GM12878 (cell line): ENCODE measurements at regions not wholly inside any gene's neighbourhood (a gene's known extent, or its start where the extent isn't known, plus 50 kb on each side); places are given as distances from the start of the nearest gene placed in this dataset.

Experiments
- ATAC-seq: fragments of 200-7000 bp; cut with Tn5 transposase; 3 replicates; pipeline ENCODE4 v1.9.1; 2020; ENCODE audit warnings: mild to moderate bottlenecking, moderate library complexity
- BruUV-seq: library from RNA; stranded (reverse); fragments of 400-500 nt; replicated peaks from 2 replicates; lab custom pipeline; 2021; lab: Mats Ljungman, UMichigan
- CTCF ChIA-PET: fragments of 300-600 bp; sonication (Branson Sonifier 250); formaldehyde crosslinking; extraction: SDS; loops from one replicate; lab custom pipeline; 2021; ENCODE audit warnings: inconsistent platforms; lab: Yijun Ruan, JAX
- POLR2A ChIA-PET: fragments of 350-600 bp; formaldehyde crosslinking; extraction: SDS; loops from one replicate; lab custom pipeline; 2021; ENCODE audit warnings: inconsistent platforms; lab: Charles Lee
- RAD21 ChIA-PET: fragments of 300-600 bp; sonication (Branson Sonifier 250); formaldehyde crosslinking; loops from one replicate; lab custom pipeline; 2023; ENCODE audit warnings: antibody characterized with exemption; ENCODE audit not compliant: unreplicated experiment; lab: Charles Lee
- SMC1A ChIA-PET: fragments of 300-600 bp; sonication (Branson Sonifier 250); formaldehyde crosslinking; loops from one replicate; lab custom pipeline; 2023; ENCODE audit not compliant: unreplicated experiment, uncharacterized antibody; lab: Charles Lee
- DNase-seq: peaks from one replicate; pipeline ENCODE4 v3.0.0-alpha.2; 2011; ENCODE audit warnings: low read depth, low spot score
- FAIRE-seq: peaks from 3 replicates; lab custom pipeline; 2011; peaks lifted over from hg19 to GRCh38; lab: Jason Lieb, UNC
- H2AFZ ChIP-seq: 2 replicates; pipeline ENCODE4 v1.6.0; 2011; ENCODE audit warnings: low read depth, low read length, control low read depth; ENCODE audit not compliant: control insufficient read depth
- H3K27ac ChIP-seq: 2 replicates; pipeline ENCODE4 v1.5.1; 2011; ENCODE audit warnings: control low read depth; ENCODE audit not compliant: control insufficient read depth, insufficient read depth
- H3K27me3 ChIP-seq, 2 experiments: replicated peaks in 1 of 2; 2 replicates each; pipeline versions ENCODE4 v1.6.0 to v1.6.1; 2011; ENCODE audit warnings: low read length in 1 of 2; ENCODE audit not compliant: control insufficient read depth in 2 of 2, insufficient read depth in 2 of 2
- H3K36me3 ChIP-seq, 2 experiments: 2 replicates each; pipeline ENCODE4 v1.5.1; 2011; ENCODE audit warnings: low read length in 1 of 2; ENCODE audit not compliant: control insufficient read depth in 2 of 2, insufficient read depth in 2 of 2
- H3K4me1 ChIP-seq: 2 replicates; pipeline ENCODE4 v1.6.1; 2011; ENCODE audit warnings: mild to moderate bottlenecking, low read length, moderate library complexity, mixed read lengths; ENCODE audit not compliant: control insufficient read depth, insufficient read depth
- H3K4me2 ChIP-seq: 2 replicates; pipeline ENCODE4 v1.6.0; 2011; ENCODE audit warnings: control low read depth; ENCODE audit not compliant: control insufficient read depth, insufficient read depth
- H3K4me3 ChIP-seq: fragments of 200-600 bp; sonication (generic); 2 replicates; pipeline ENCODE4 v1.5.1; 2016
- H3K79me2 ChIP-seq: 2 replicates; pipeline ENCODE4 v1.6.0; 2011; ENCODE audit warnings: low read length; ENCODE audit not compliant: control insufficient read depth, insufficient read depth
- H3K9ac ChIP-seq: 2 replicates; pipeline ENCODE4 v1.8.0; 2011; ENCODE audit warnings: low read length, control low read depth, mixed read lengths; ENCODE audit not compliant: control insufficient read depth, insufficient read depth
- H3K9me3 ChIP-seq: replicated peaks from 3 replicates; pipeline ENCODE4 v1.5.1; 2011; ENCODE audit warnings: mild to moderate bottlenecking, low read length; ENCODE audit not compliant: control insufficient read depth, insufficient read depth
- H4K20me1 ChIP-seq: 2 replicates; pipeline ENCODE4 v1.6.0; 2011; ENCODE audit not compliant: control insufficient read depth, insufficient read depth
- BACH1 ChIP-seq: fragments of 450-650 bp; IDR thresholded peaks from 2 replicates; pipeline ENCODE4 v1.6.1; 2017; ENCODE audit warnings: mild to moderate bottlenecking, borderline replicate concordance
- BHLHE40 ChIP-seq, 2 experiments: fragments of 450-650 bp in 1 of 2; IDR thresholded peaks; 2 replicates each; pipeline ENCODE4 v1.6.1; 2011 to 2017; ENCODE audit warnings: low read depth in 2 of 2, borderline replicate concordance in 1 of 2, improper control_type of control experiment in 1 of 2, low read length in 1 of 2, mild to moderate bottlenecking in 1 of 2
- CBX5 ChIP-seq: sonication (generic); IDR thresholded peaks from 2 replicates; pipeline ENCODE4 v1.6.1; 2016; ENCODE audit warnings: low read depth, moderate library complexity, mild to moderate bottlenecking, inconsistent platforms
- EP300 ChIP-seq, 2 experiments: fragments of 150-350 bp in 1 of 2; IDR thresholded peaks; 2 replicates each; pipeline ENCODE4 v1.6.1; 2011 to 2012; ENCODE audit warnings: low read depth in 2 of 2, low read length in 2 of 2, borderline replicate concordance in 1 of 2, improper control_type of control experiment in 1 of 2, inconsistent platforms in 1 of 2; ENCODE audit not compliant: control insufficient read depth in 1 of 2
- IRF4 ChIP-seq: IDR thresholded peaks from 2 replicates; pipeline ENCODE4 v1.6.1; 2011; ENCODE audit warnings: low read depth, low read length
- NFYB ChIP-seq: IDR thresholded peaks from 2 replicates; pipeline ENCODE4 v1.6.1; 2011; ENCODE audit warnings: low read depth, mild to moderate bottlenecking, low read length, improper control_type of control experiment, moderate library complexity; ENCODE audit not compliant: insufficient read depth
- NKRF ChIP-seq: fragments of 450-650 bp; conservative IDR thresholded peaks from 2 replicates; pipeline ENCODE4 v1.6.1; 2017; ENCODE audit warnings: mild to moderate bottlenecking, moderate library complexity
- PML ChIP-seq: IDR thresholded peaks from 2 replicates; pipeline ENCODE4 v1.6.1; 2012; ENCODE audit warnings: low read length, inconsistent platforms
- POLR2AphosphoS5 ChIP-seq: IDR thresholded peaks from 2 replicates; pipeline ENCODE4 v1.6.1; 2011; ENCODE audit warnings: mild to moderate bottlenecking, low read length, inconsistent platforms
- SMAD1 ChIP-seq: fragments of 450-650 bp; IDR thresholded peaks from 2 replicates; pipeline ENCODE4 v1.6.1; 2018; ENCODE audit warnings: mild to moderate bottlenecking, low read depth; ENCODE audit not compliant: partially characterized antibody
- SPI1 ChIP-seq: IDR thresholded peaks from 2 replicates; pipeline ENCODE4 v1.6.1; 2011; ENCODE audit warnings: low read depth, mild to moderate bottlenecking, low read length, moderate library complexity, borderline replicate concordance; ENCODE audit not compliant: insufficient read depth
- USF2 ChIP-seq: IDR thresholded peaks from 2 replicates; pipeline ENCODE4 v1.6.1; 2011; ENCODE audit warnings: low read depth, low read length, improper control_type of control experiment, borderline replicate concordance
- YY1 ChIP-seq: IDR thresholded peaks from 2 replicates; pipeline ENCODE4 v1.6.1; 2011; ENCODE audit warnings: low read depth, mild to moderate bottlenecking, low read length
- ZBTB4 ChIP-seq: fragments of 450-650 bp; formaldehyde crosslinking; IDR thresholded peaks from 2 replicates; pipeline ENCODE4 v1.4.0; 2022; ENCODE audit warnings: mild to moderate bottlenecking, moderate library complexity
- WGBS: methylation state at CpG from one replicate; pipeline ENCODE4 v1.1.6; 2016; ENCODE audit warnings: low lambda C conversion rate; ENCODE audit not compliant: insufficient replicate concordance, insufficient coverage; ENCODE audit errors: missing lambda C conversion rate; 5-methylcytosine and 5-hydroxymethylcytosine counted together
- in situ Hi-C: fragments of 300-500 bp; cut with MboI; formaldehyde crosslinking; loops from 9 replicates; pipeline ENCODE4 v1.14.3; 2018; ENCODE audit warnings: mixed read lengths
- intact Hi-C: fragments of 100-400 bp; cut with micrococcal nuclease; formaldehyde crosslinking; loops from one replicate; pipeline ENCODE4 v1.14.2; 2022; ENCODE audit not compliant: unreplicated experiment

GRCh38 chr15:96200357-96200967 is 130.0 kb upstream of the NR2F2 start:
- RAD21 ChIA-PET: no interaction called here
- H3K9me3 ChIP-seq: no peaks in the 10 kb centered on the region; the same call in 2 of the 3 replicates
- H3K9ac ChIP-seq: no peak overlapping the region
- 54% methylated on average over 9 of the region's 9 CpGs for WGBS
- CTCF ChIA-PET: interaction anchor here (1.2 kb wide), 1 partner anchor 75 kb away, joined by 3 read pairs; no protein-coding TSS in a partner anchor
- POLR2A ChIA-PET: interaction anchor here (0.7 kb wide), 1 partner anchor 24 kb away, joined by 3 read pairs; no protein-coding TSS in a partner anchor
- in situ Hi-C loops: no loop called here
- TF ChIP-seq CBX5 (no peak), PML (no peak), ZBTB4 (CRISPR knock-in tag) (no peak), EP300 (IDR thresholded peaks at IDR 0.05; ENCODE audit: borderline replicate concordance in 1 of 2, control insufficient read depth in 1 of 2, low read depth in 2 of 2, low read length in 2 of 2) (no peak), SMAD1 (no peak), YY1 (no peak), NKRF (no peak), BHLHE40 (IDR thresholded peaks at IDR 0.05; ENCODE audit: borderline replicate concordance in 1 of 2, low read depth in 2 of 2, low read length in 1 of 2) (no peak), SPI1 (no peak), USF2 (no peak), BACH1 (no peak), POLR2AphosphoS5 (no peak), NFYB (no peak), IRF4 (no peak)
- TF ChIP-seq, all 136 proteins: peak for 0
- ATAC-seq (no peak), DNase-seq (no peak), FAIRE-seq (no peak)
- intact Hi-C loops: no loop called here
- Histone ChIP-seq H4K20me1 (no peaks in the 10 kb centered on the region), H2AFZ (no peak overlapping the region), H3K36me3 (no peaks in the 10 kb centered on the region), H3K79me2 (no peaks in the 10 kb centered on the region), H3K4me1 (no peaks in the 10 kb centered on the region), H3K4me2 (no peak overlapping the region), H3K27ac (no peak overlapping the region), H3K4me3 (no peak overlapping the region), H3K27me3 (no peaks in the 10 kb centered on the region)
- SMC1A ChIA-PET: interaction anchor here (0.7 to 2.4 kb wide), 3 partner anchors 10 to 12 kb away, joined by 3 to 5 read pairs (median 3); no protein-coding TSS in a partner anchor
- BruUV-seq: no TSS peak
